PC-3 (cell line): ENCODE measurements at regions not wholly inside any gene's neighbourhood (a gene's known extent, or its start where the extent isn't known, plus 50 kb on each side); places are given as distances from the start of the nearest gene placed in this dataset.

Experiments used
- ATAC-seq: fragments of 200-7000 bp; cut with Tn5 transposase; 2 replicates; pipeline ENCODE4 v1.9.1; 2020; ENCODE audit warnings: mild to moderate bottlenecking, moderate library complexity
- BruUV-seq: library from RNA; stranded (reverse); fragments of 400-500 nt; replicated peaks from 2 replicates; lab custom pipeline; 2021; lab: Mats Ljungman, UMichigan
- CTCF ChIA-PET: fragments of 300-600 bp; sonication (Branson Sonifier 250); formaldehyde crosslinking; loops from one replicate; lab custom pipeline; 2022; ENCODE audit warnings: antibody characterized with exemption; lab: Charles Lee
- POLR2A ChIA-PET: fragments of 300-600 bp; sonication (Branson Sonifier 250); formaldehyde crosslinking; loops from one replicate; lab custom pipeline; 2022; ENCODE audit warnings: antibody characterized with exemption; ENCODE audit not compliant: unreplicated experiment; lab: Charles Lee
- DNase-seq: peaks from one replicate; pipeline ENCODE4 v3.0.0-alpha.2; 2015
- H2AFZ ChIP-seq: fragments of 300-600 bp; sonication (generic); 2 replicates; pipeline ENCODE4 v1.6.0; 2016; ENCODE audit warnings: antibody characterized with exemption, low read length
- H3F3A ChIP-seq: fragments of 300-600 bp; sonication (generic); one replicate; pipeline ENCODE4 v1.6.0; 2017; ENCODE audit warnings: antibody characterized with exemption, low read length, control low read depth, mild to moderate bottlenecking; ENCODE audit not compliant: unreplicated experiment
- H3K27ac ChIP-seq: fragments of 300-600 bp; sonication (generic); 2 replicates; pipeline ENCODE4 v1.5.1; 2016; ENCODE audit warnings: mild to moderate bottlenecking, low read length
- H3K27me3 ChIP-seq: fragments of 300-600 bp; sonication (generic); 2 replicates; pipeline ENCODE4 v1.6.1; 2016; ENCODE audit warnings: low read length, mixed read lengths
- H3K36me3 ChIP-seq: fragments of 300-600 bp; sonication (generic); 2 replicates; pipeline ENCODE4 v1.6.1; 2016; ENCODE audit warnings: low read depth, mixed run types, low read length, mixed read lengths
- H3K4me1 ChIP-seq: fragments of 300-600 bp; sonication (generic); 2 replicates; pipeline ENCODE4 v1.5.1; 2016; ENCODE audit warnings: low read length; ENCODE audit not compliant: insufficient read depth
- H3K4me2 ChIP-seq: fragments of 300-600 bp; sonication (generic); 2 replicates; pipeline ENCODE4 v1.6.0; 2016; ENCODE audit warnings: low read length
- H3K4me3 ChIP-seq: fragments of 300-600 bp; sonication (generic); 2 replicates; pipeline ENCODE4 v1.5.1; 2016; ENCODE audit warnings: mild to moderate bottlenecking, low read length, mixed read lengths
- H3K79me2 ChIP-seq: fragments of 300-600 bp; sonication (generic); 2 replicates; pipeline ENCODE4 v1.6.1; 2017; ENCODE audit warnings: low read length, mixed read lengths
- H3K9ac ChIP-seq: fragments of 300-600 bp; sonication (generic); 2 replicates; pipeline ENCODE4 v1.6.0; 2016; ENCODE audit warnings: mild to moderate bottlenecking, low read length
- H3K9me2 ChIP-seq: fragments of 300-600 bp; sonication (generic); replicated peaks from 2 replicates; pipeline ENCODE4 v1.6.1; 2016; ENCODE audit warnings: mixed run types, low read length, mixed read lengths
- H3K9me3 ChIP-seq: fragments of 300-600 bp; sonication (generic); 2 replicates; pipeline ENCODE4 v1.6.1; 2016; ENCODE audit warnings: low read length, mixed read lengths
- H4K20me1 ChIP-seq: fragments of 300-600 bp; sonication (generic); 2 replicates; pipeline ENCODE4 v1.6.1; 2016; ENCODE audit warnings: low read length, mixed read lengths
- EZH2 ChIP-seq: fragments of 300-600 bp; sonication (generic); IDR thresholded peaks from one replicate; pipeline ENCODE4 v1.6.1; 2017; ENCODE audit warnings: antibody characterized with exemption, mild to moderate bottlenecking, low read length; ENCODE audit not compliant: unreplicated experiment
- EZH2phosphoT487 ChIP-seq: fragments of 300-600 bp; sonication (generic); IDR thresholded peaks from 2 replicates; pipeline ENCODE4 v1.6.1; 2018; ENCODE audit warnings: mild to moderate bottlenecking, antibody characterized with exemption, low read length, borderline replicate concordance
- intact Hi-C: fragments of 100-400 bp; cut with micrococcal nuclease; formaldehyde crosslinking; loops from 2 replicates; pipeline ENCODE4 v1.9.0; 2023
- TF ChIP-seq, protein P1 (sequence below): fragments of 300-600 bp; sonication (generic); conservative IDR thresholded peaks from 2 replicates; pipeline ENCODE4 v1.5.1; 2017; ENCODE audit warnings: antibody characterized with exemption, low read depth, mild to moderate bottlenecking, low read length

- DNase-seq: no peak
- no peak for ATAC-seq
- CTCF ChIA-PET: no interaction called here
- no peaks in the 10 kb centered on the region for H3K9me2 ChIP-seq
- no TSS peak for BruUV-seq
- H3K9ac ChIP-seq: no peak overlapping the region
- no peaks in the 10 kb centered on the region for H3K4me1 ChIP-seq
- no peak overlapping the region for H3K4me3 ChIP-seq
- intact Hi-C loops: no loop called here
- no peaks in the 10 kb centered on the region for H4K20me1 ChIP-seq
- H3F3A ChIP-seq: no peaks in the 10 kb centered on the region
- H3K9me3 ChIP-seq: no peaks in the 10 kb centered on the region
- H3K79me2 ChIP-seq: no peaks in the 10 kb centered on the region
- no peak overlapping the region for H3K4me2 ChIP-seq
- POLR2A ChIA-PET: no interaction called here
- no peaks in the 10 kb centered on the region for H3K36me3 ChIP-seq
- H3K27ac ChIP-seq: no peak overlapping the region
- H3K27me3 ChIP-seq: no peaks in the 10 kb centered on the region
- H2AFZ ChIP-seq: no peak overlapping the region
- TF ChIP-seq EZH2 (no peak), EZH2phosphoT487 (no peak)
- TF ChIP-seq, protein P1, sequence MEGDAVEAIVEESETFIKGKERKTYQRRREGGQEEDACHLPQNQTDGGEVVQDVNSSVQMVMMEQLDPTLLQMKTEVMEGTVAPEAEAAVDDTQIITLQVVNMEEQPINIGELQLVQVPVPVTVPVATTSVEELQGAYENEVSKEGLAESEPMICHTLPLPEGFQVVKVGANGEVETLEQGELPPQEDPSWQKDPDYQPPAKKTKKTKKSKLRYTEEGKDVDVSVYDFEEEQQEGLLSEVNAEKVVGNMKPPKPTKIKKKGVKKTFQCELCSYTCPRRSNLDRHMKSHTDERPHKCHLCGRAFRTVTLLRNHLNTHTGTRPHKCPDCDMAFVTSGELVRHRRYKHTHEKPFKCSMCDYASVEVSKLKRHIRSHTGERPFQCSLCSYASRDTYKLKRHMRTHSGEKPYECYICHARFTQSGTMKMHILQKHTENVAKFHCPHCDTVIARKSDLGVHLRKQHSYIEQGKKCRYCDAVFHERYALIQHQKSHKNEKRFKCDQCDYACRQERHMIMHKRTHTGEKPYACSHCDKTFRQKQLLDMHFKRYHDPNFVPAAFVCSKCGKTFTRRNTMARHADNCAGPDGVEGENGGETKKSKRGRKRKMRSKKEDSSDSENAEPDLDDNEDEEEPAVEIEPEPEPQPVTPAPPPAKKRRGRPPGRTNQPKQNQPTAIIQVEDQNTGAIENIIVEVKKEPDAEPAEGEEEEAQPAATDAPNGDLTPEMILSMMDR: no peak
These were observed 586.7 kb downstream of the HINT1 start for GRCh38 chr5:130578354-130578753.

DNA sequence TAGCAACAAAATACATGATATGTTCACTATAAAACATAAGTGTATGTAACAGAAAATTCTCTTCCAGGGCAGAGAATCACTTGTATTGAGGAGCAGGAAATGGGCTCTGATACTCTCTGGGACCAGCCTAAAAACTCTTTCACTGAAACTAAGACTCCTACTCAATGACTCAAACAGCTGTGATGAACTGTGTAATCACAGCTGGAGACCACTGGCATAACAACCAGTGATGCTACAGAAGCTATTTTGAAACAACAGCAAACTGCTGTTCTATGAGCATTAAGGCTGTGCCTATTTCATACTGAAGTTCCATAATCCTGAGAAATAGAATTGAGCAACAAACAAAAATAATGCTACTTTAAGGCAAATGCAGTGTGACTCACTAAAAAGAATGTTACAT lies 594.0 kb downstream of the HINT1 start:
- H4K20me1 ChIP-seq: no peaks in the 10 kb centered on the region
- ChIA-PET CTCF (no interaction called here), POLR2A (no interaction called here)
- no peaks in the 10 kb centered on the region for H3K4me1 ChIP-seq
- H3K27me3 ChIP-seq: no peaks in the 10 kb centered on the region
- no peaks in the 10 kb centered on the region for H3K9me3 ChIP-seq
- ATAC-seq (no peak), DNase-seq (peak; percentile 7)
- no peaks in the 10 kb centered on the region for H3K79me2 ChIP-seq
- no TSS peak for BruUV-seq
- H3F3A ChIP-seq: no peaks in the 10 kb centered on the region
- H3K36me3 ChIP-seq: no peaks in the 10 kb centered on the region
- no peaks in the 10 kb centered on the region for H3K9me2 ChIP-seq
- no peak overlapping the region for H3K27ac ChIP-seq
- no peak overlapping the region for H2AFZ ChIP-seq
- H3K9ac ChIP-seq: no peak overlapping the region
- no peak overlapping the region for H3K4me3 ChIP-seq
- no peak overlapping the region for H3K4me2 ChIP-seq
- TF ChIP-seq, protein P1: no peak
- intact Hi-C loops: no loop called here

- H3F3A ChIP-seq: no peaks in the 10 kb centered on the region
- TF ChIP-seq EZH2phosphoT487: no peak
- TF ChIP-seq EZH2: no peak
- TF ChIP-seq, protein P1: no peak
- no peak overlapping the region for H3K4me2 ChIP-seq
- POLR2A ChIA-PET: no interaction called here
- H4K20me1 ChIP-seq: no peaks in the 10 kb centered on the region
- H3K9me3 ChIP-seq: no peaks in the 10 kb centered on the region
- intact Hi-C loops: no loop called here
- H3K27ac ChIP-seq: no peak overlapping the region
- DNase-seq (no peak), ATAC-seq (no peak)
- no peak overlapping the region; the same call in 1 of the 2 replicates for H2AFZ ChIP-seq
- CTCF ChIA-PET: no interaction called here
- H3K79me2 ChIP-seq: no peaks in the 10 kb centered on the region
- no TSS peak for BruUV-seq
- no peaks in the 10 kb centered on the region for H3K9me2 ChIP-seq
- no peaks in the 10 kb centered on the region for H3K27me3 ChIP-seq
- no peaks in the 10 kb centered on the region for H3K4me1 ChIP-seq
- no peak overlapping the region for H3K4me3 ChIP-seq
- H3K36me3 ChIP-seq: no peaks in the 10 kb centered on the region
- no peak overlapping the region for H3K9ac ChIP-seq
These were observed 596.3 kb downstream of the HINT1 start for GRCh38 chr5:130568791-130569190.
